ENCODE measurements at regions not wholly inside any gene's neighbourhood (a gene's known extent, or its start where the extent isn't known, plus 50 kb on each side); places are given as distances from the start of the nearest gene placed in this dataset.

DNA sequence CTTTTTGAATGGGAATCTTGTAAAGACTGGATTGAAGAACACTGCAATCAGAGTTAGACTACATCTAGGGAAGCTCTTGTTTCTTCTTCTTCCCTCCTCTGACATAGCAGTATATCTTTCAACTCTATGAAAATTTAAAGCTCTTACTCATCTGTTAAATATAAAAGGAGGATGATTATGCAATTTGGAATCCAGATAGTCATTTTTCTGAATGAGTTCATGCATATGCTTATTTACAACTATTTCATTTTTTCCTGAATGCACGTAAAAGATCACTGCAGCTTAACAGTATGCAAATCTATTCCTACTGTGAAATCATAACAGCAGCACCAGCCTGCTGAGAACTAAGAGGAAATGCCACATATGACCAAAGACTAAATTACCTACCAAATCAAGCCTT, 133.5 kb upstream of the TMCC3 start:
- Histone ChIP-seq H3K4me2 (ENCODE audit: insufficient read depth, low read length) (no peak overlapping the region), H3K36me3 (ENCODE audit: insufficient read depth, low read length) (no peaks in the 10 kb centered on the region), H3K4me1 (ENCODE audit: insufficient read depth, low read length) (no peaks in the 10 kb centered on the region), H3K79me2 (ENCODE audit: insufficient read depth, low read length) (no peaks in the 10 kb centered on the region), H2AFZ (ENCODE audit: low read depth, low read length) (no peak overlapping the region), H3K27me3 (ENCODE audit: insufficient read depth, low read length, poor library complexity) (no peaks in the 10 kb centered on the region), H3K9me3 (ENCODE audit: insufficient read depth, low read length, severe bottlenecking) (no peaks in the 10 kb centered on the region), H3K4me3 (ENCODE audit: low read depth in 1 of 2, low read length in 2 of 2) (no peak overlapping the region), H3K27ac (ENCODE audit: low read length) (no peak overlapping the region), H3K9ac (ENCODE audit: low read depth, low read length) (no peak overlapping the region), H4K20me1 (ENCODE audit: insufficient read depth, low read length) (no peaks in the 10 kb centered on the region)
- DNase-seq: no peak
- ATAC-seq (ENCODE audit: insufficient read depth, low read depth): no peak
- no peak for TF ChIP-seq CTCF (IDR thresholded peaks at IDR 0.05; ENCODE audit: borderline replicate concordance, extremely low read depth, low read length, poor library complexity, severe bottlenecking)
- TF ChIP-seq EZH2 (IDR thresholded peaks at IDR 0.05; ENCODE audit: borderline replicate concordance, low read depth, low read length, severe bottlenecking): no peak

- Histone ChIP-seq H3K9ac (ENCODE audit: low read depth, low read length) (no peak overlapping the region), H3K9me3 (ENCODE audit: insufficient read depth, low read length, severe bottlenecking) (no peaks in the 10 kb centered on the region), H3K4me1 (ENCODE audit: insufficient read depth, low read length) (no peaks in the 10 kb centered on the region), H3K27ac (ENCODE audit: low read length) (no peak overlapping the region), H3K36me3 (ENCODE audit: insufficient read depth, low read length) (no peaks in the 10 kb centered on the region), H3K4me3 (ENCODE audit: low read depth in 1 of 2, low read length in 2 of 2) (no peak overlapping the region), H3K27me3 (ENCODE audit: insufficient read depth, low read length, poor library complexity) (no peaks in the 10 kb centered on the region), H4K20me1 (ENCODE audit: insufficient read depth, low read length) (no peaks in the 10 kb centered on the region), H3K4me2 (ENCODE audit: insufficient read depth, low read length) (no peak overlapping the region), H2AFZ (ENCODE audit: low read depth, low read length) (no peak overlapping the region), H3K79me2 (ENCODE audit: insufficient read depth, low read length) (no peaks in the 10 kb centered on the region)
- TF ChIP-seq CTCF (IDR thresholded peaks at IDR 0.05; ENCODE audit: borderline replicate concordance, extremely low read depth, low read length, poor library complexity, severe bottlenecking): no peak
- TF ChIP-seq EZH2 (IDR thresholded peaks at IDR 0.05; ENCODE audit: borderline replicate concordance, low read depth, low read length, severe bottlenecking): no peak
- DNase-seq (no peak), ATAC-seq (ENCODE audit: insufficient read depth, low read depth) (no peak)
Measured at GRCh38 chr12:94783343-94783742, 133.0 kb upstream of the TMCC3 start.

DNA sequence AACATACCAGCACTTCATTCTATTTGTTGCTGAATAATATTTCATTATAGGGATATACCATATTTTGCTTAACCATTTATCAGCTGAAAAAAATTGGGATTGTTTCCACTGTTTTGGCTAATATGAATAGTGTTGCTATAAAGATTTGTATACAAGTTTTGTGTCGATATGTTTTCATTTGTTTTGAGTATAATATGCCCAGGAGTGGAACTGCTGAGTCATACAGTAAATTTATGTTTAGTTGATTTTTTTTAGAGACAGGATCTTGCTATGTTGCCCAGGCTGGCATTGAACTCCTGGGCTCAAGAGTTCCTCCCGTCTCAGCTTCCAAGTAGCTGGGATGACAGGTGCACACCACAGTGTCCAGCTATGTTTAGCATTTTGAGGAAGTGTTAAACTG, 131.5 kb upstream of the TMCC3 start:
- no peak overlapping the region for H3K9ac ChIP-seq (ENCODE audit: low read depth, low read length)
- no peak for ATAC-seq (ENCODE audit: insufficient read depth, low read depth)
- no peaks in the 10 kb centered on the region for H3K4me1 ChIP-seq (ENCODE audit: insufficient read depth, low read length)
- no peak overlapping the region for H2AFZ ChIP-seq (ENCODE audit: low read depth, low read length)
- no peak for DNase-seq
- no peaks in the 10 kb centered on the region for H3K36me3 ChIP-seq (ENCODE audit: insufficient read depth, low read length)
- no peak overlapping the region for H3K27ac ChIP-seq (ENCODE audit: low read length)
- no peak overlapping the region for H3K4me2 ChIP-seq (ENCODE audit: insufficient read depth, low read length)
- H4K20me1 ChIP-seq (ENCODE audit: insufficient read depth, low read length): no peaks in the 10 kb centered on the region
- H3K4me3 ChIP-seq (ENCODE audit: low read depth in 1 of 2, low read length in 2 of 2): no peak overlapping the region
- no peaks in the 10 kb centered on the region for H3K79me2 ChIP-seq (ENCODE audit: insufficient read depth, low read length)
- no peaks in the 10 kb centered on the region for H3K9me3 ChIP-seq (ENCODE audit: insufficient read depth, low read length, severe bottlenecking)
- TF ChIP-seq EZH2 (IDR thresholded peaks at IDR 0.05; ENCODE audit: borderline replicate concordance, low read depth, low read length, severe bottlenecking) (no peak), CTCF (IDR thresholded peaks at IDR 0.05; ENCODE audit: borderline replicate concordance, extremely low read depth, low read length, poor library complexity, severe bottlenecking) (no peak)
- no peaks in the 10 kb centered on the region for H3K27me3 ChIP-seq (ENCODE audit: insufficient read depth, low read length, poor library complexity)

DNA sequence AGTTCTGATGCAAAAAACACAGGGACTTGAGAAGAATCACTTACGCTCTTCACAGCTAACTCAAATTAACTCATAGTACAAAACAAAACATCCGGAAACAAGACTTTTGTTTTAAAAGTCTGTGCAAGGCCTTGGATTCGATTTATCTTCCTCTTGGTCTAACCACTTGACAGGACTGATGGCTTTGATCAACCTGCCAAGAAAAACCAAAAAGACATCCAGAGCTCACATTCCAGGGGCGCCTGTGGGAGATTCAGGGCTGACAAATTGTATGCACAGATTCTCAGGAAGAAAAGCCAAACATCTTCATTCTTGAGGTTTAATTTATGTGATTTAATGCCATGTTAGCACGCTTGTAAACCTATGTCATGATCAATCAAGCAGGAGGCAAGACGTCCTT, 129.1 kb upstream of the TMCC3 start:
- Histone ChIP-seq H3K9ac (ENCODE audit: low read depth, low read length) (no peak overlapping the region), H3K79me2 (ENCODE audit: insufficient read depth, low read length) (no peaks in the 10 kb centered on the region), H3K27me3 (ENCODE audit: insufficient read depth, low read length, poor library complexity) (no peaks in the 10 kb centered on the region), H3K4me2 (ENCODE audit: insufficient read depth, low read length) (no peak overlapping the region), H4K20me1 (ENCODE audit: insufficient read depth, low read length) (no peaks in the 10 kb centered on the region), H3K4me1 (ENCODE audit: insufficient read depth, low read length) (no peaks in the 10 kb centered on the region), H3K27ac (ENCODE audit: low read length) (no peak overlapping the region), H3K9me3 (ENCODE audit: insufficient read depth, low read length, severe bottlenecking) (no peaks in the 10 kb centered on the region), H2AFZ (ENCODE audit: low read depth, low read length) (no peak overlapping the region), H3K4me3 (ENCODE audit: low read depth in 1 of 2, low read length in 2 of 2) (no peak overlapping the region), H3K36me3 (ENCODE audit: insufficient read depth, low read length) (no peaks in the 10 kb centered on the region)
- ATAC-seq (ENCODE audit: insufficient read depth, low read depth) (no peak), DNase-seq (no peak)
- TF ChIP-seq CTCF (IDR thresholded peaks at IDR 0.05; ENCODE audit: borderline replicate concordance, extremely low read depth, low read length, poor library complexity, severe bottlenecking) (no peak), EZH2 (IDR thresholded peaks at IDR 0.05; ENCODE audit: borderline replicate concordance, low read depth, low read length, severe bottlenecking) (no peak)
